MCF 10A (cell line): ENCODE measurements at regions not wholly inside any gene's neighbourhood (a gene's known extent, or its start where the extent isn't known, plus 50 kb on each side); places are given as distances from the start of the nearest gene placed in this dataset.

Experiments used
- BruUV-seq: library from RNA; stranded (reverse); fragments of 400-500 nt; replicated peaks from 2 replicates; lab custom pipeline; 2021; lab: Mats Ljungman, UMichigan
- CTCF ChIA-PET: fragments of 300-600 bp; sonication (Branson Sonifier 250); formaldehyde crosslinking; extraction: SDS; loops from one replicate; lab custom pipeline; 2021; ENCODE audit warnings: antibody characterized with exemption, inconsistent platforms; lab: Yijun Ruan, JAX
- POLR2A ChIA-PET: fragments of 300-600, 350-650 bp; sonication (Branson Sonifier 250); formaldehyde crosslinking; extraction: SDS; loops from one replicate; lab custom pipeline; 2020; ENCODE audit warnings: antibody characterized with exemption, inconsistent platforms; lab: Yijun Ruan, JAX
- DNase-seq: peaks from one replicate; pipeline ENCODE4 v3.0.0-alpha.2; 2018; ENCODE audit not compliant: unreplicated experiment
- H3K27ac Mint-ChIP-seq: one replicate; pipeline ENCODE4 v1.8.0; 2022; ENCODE audit warnings: mild to moderate bottlenecking, low read depth, mixed read lengths; ENCODE audit not compliant: unreplicated experiment
- H3K27me3 Mint-ChIP-seq: one replicate; pipeline ENCODE4 v1.8.0; 2022; ENCODE audit warnings: mixed read lengths; ENCODE audit not compliant: insufficient read depth, unreplicated experiment
- H3K36me3 Mint-ChIP-seq: one replicate; pipeline ENCODE4 v1.8.0; 2022; ENCODE audit warnings: mild to moderate bottlenecking, moderate library complexity, mixed read lengths; ENCODE audit not compliant: insufficient read depth, unreplicated experiment
- H3K4me1 Mint-ChIP-seq: one replicate; pipeline ENCODE4 v1.8.0; 2022; ENCODE audit warnings: mixed read lengths; ENCODE audit not compliant: insufficient read depth, unreplicated experiment
- H3K4me3 Mint-ChIP-seq: one replicate; pipeline ENCODE4 v1.8.0; 2022; ENCODE audit warnings: mild to moderate bottlenecking, moderate library complexity, mixed read lengths; ENCODE audit not compliant: unreplicated experiment
- H3K9me3 Mint-ChIP-seq: one replicate; pipeline ENCODE4 v1.8.0; 2022; ENCODE audit warnings: mixed read lengths; ENCODE audit not compliant: unreplicated experiment
- CTCF ChIP-seq: fragments of 200-600 bp; IDR thresholded peaks from one replicate; pipeline ENCODE4 v1.8.0; 2022; ENCODE audit warnings: antibody characterized with exemption, mild to moderate bottlenecking; ENCODE audit not compliant: unreplicated experiment
- intact Hi-C: fragments of 100-400 bp; cut with micrococcal nuclease; formaldehyde crosslinking; loops from 2 replicates; pipeline ENCODE4 v1.14.1; 2022

GRCh38 chr2:58428096-58429013, 187.2 kb upstream of the FANCL start:
- peak; percentile 17 for DNase-seq
- ChIA-PET POLR2A (interaction anchor here (0.7 to 1.5 kb wide), 3 partner anchors 222 to 381 kb away, joined by 3 to 5 read pairs (median 3); no protein-coding TSS in a partner anchor), CTCF (interaction anchor here (0.6 to 1.3 kb wide), 4 partner anchors 19 to 669 kb away, joined by 3 to 5 read pairs (median 4); no protein-coding TSS in a partner anchor)
- no peaks in the 10 kb centered on the region for H3K36me3 Mint-ChIP-seq
- no TSS peak for BruUV-seq
- H3K4me3 Mint-ChIP-seq: peak overlapping the region; percentile 80
- no peaks in the 10 kb centered on the region for H3K27me3 Mint-ChIP-seq
- H3K27ac Mint-ChIP-seq: no peak overlapping the region
- H3K4me1 Mint-ChIP-seq: peaks cover 5% of the 10 kb centered on the region
- intact Hi-C loops: no loop called here
- H3K9me3 Mint-ChIP-seq: no peaks in the 10 kb centered on the region
- TF ChIP-seq CTCF: no peak

GRCh38 chr2:58427572-58428095, 186.5 kb upstream of the FANCL start:
- no peaks in the 10 kb centered on the region for H3K36me3 Mint-ChIP-seq
- ChIA-PET CTCF (interaction anchor here (1.3 kb wide), 1 partner anchor 668 kb away, joined by 5 read pairs; no protein-coding TSS in a partner anchor), POLR2A (interaction anchor here (0.6 to 1.5 kb wide), 4 partner anchors 221 to 386 kb away, joined by 3 to 5 read pairs (median 3); no protein-coding TSS in a partner anchor)
- H3K4me3 Mint-ChIP-seq: peak overlapping the region; percentile 80
- DNase-seq: peak; percentile 46
- no peaks in the 10 kb centered on the region for H3K27me3 Mint-ChIP-seq
- intact Hi-C loops: no loop called here
- H3K27ac Mint-ChIP-seq: no peak overlapping the region
- H3K4me1 Mint-ChIP-seq: peaks cover 5% of the 10 kb centered on the region
- BruUV-seq: no TSS peak
- no peaks in the 10 kb centered on the region for H3K9me3 Mint-ChIP-seq
- no peak for TF ChIP-seq CTCF

GRCh38 chr2:58425368-58425767, 184.2 kb upstream of the FANCL start:
- intact Hi-C loops: no loop called here
- CTCF ChIA-PET: interaction anchor here (0.6 to 1.2 kb wide), 3 partner anchors 22 to 519 kb away, joined by 3 to 7 read pairs (median 3); no protein-coding TSS in a partner anchor
- no TSS peak for BruUV-seq
- H3K27ac Mint-ChIP-seq: no peak overlapping the region
- no peak overlapping the region for H3K4me3 Mint-ChIP-seq
- H3K9me3 Mint-ChIP-seq: no peaks in the 10 kb centered on the region
- TF ChIP-seq CTCF: no peak
- POLR2A ChIA-PET: interaction anchor here (0.6 to 1.0 kb wide), 3 partner anchors 10 to 28 kb away, joined by 3 read pairs; no protein-coding TSS in a partner anchor
- no peak for DNase-seq
- H3K27me3 Mint-ChIP-seq: no peaks in the 10 kb centered on the region
- H3K36me3 Mint-ChIP-seq: no peaks in the 10 kb centered on the region
- H3K4me1 Mint-ChIP-seq: peaks cover 5% of the 10 kb centered on the region

- no peaks in the 10 kb centered on the region for H3K9me3 Mint-ChIP-seq
- ChIA-PET POLR2A (no interaction called here), CTCF (interaction anchor here (0.5 kb wide), 1 partner anchor 89 kb away, joined by 3 read pairs; no protein-coding TSS in a partner anchor)
- intact Hi-C loops: no loop called here
- H3K36me3 Mint-ChIP-seq: no peaks in the 10 kb centered on the region
- H3K4me1 Mint-ChIP-seq: no peaks in the 10 kb centered on the region
- H3K27me3 Mint-ChIP-seq: no peaks in the 10 kb centered on the region
- H3K4me3 Mint-ChIP-seq: no peak overlapping the region
- no peak overlapping the region for H3K27ac Mint-ChIP-seq
- no peak for TF ChIP-seq CTCF
- DNase-seq: no peak
- no TSS peak for BruUV-seq
These were observed 178.9 kb upstream of the FANCL start for GRCh38 chr2:58419983-58420382.
